Spleen (tissue), 7 donors: ENCODE measurements at regions not wholly inside any gene's neighbourhood (a gene's known extent, or its start where the extent isn't known, plus 50 kb on each side); places are given as distances from the start of the nearest gene placed in this dataset.

ENCODE experiments used
- CTCF ChIP-seq, 11 experiments: fragments of 200-600 bp in 7 of 11; fragments of 450-650 bp in 4 of 11; sonication (generic) in 4 of 11; IDR thresholded peaks in 8 of 11; conservative IDR thresholded peaks in 3 of 11; 1 replicate in 7 of 11; 2 replicates in 4 of 11; pipeline versions ENCODE4 v1.4.0 to v1.8.0; 2016 to 2021; ENCODE audit warnings: antibody characterized with exemption in 11 of 11, inconsistent platforms in 4 of 11, mild to moderate bottlenecking in 1 of 11
- POLR2A ChIP-seq, 3 donors: fragments of 450-650 bp; IDR thresholded peaks; one replicate each; pipeline ENCODE4 v1.5.1; 2017; ENCODE audit warnings: antibody characterized with exemption in 3 of 3, mild to moderate bottlenecking in 1 of 3
- donor health status: DM: no; HTN: no; CAD: no; lungs with moderate emphysema.
- donor health status: DM: no; HTN: no; CAD: no.
- donor health status: DM: no; HTN: no; CAD: no.

- TF ChIP-seq CTCF (IDR thresholded peaks at IDR 0.05 in 8 of 11, conservative IDR thresholded peaks at IDR 0.05 in 3 of 11) (no peak), POLR2A (IDR thresholded peaks at IDR 0.05) (no peak)
Measured at GRCh38 chr3:46141813-46142212, 66.3 kb downstream of the CCR1 start.
